ENCODE measurements at regions not wholly inside any gene's neighbourhood (a gene's known extent, or its start where the extent isn't known, plus 50 kb on each side); places are given as distances from the start of the nearest gene placed in this dataset.

DNA sequence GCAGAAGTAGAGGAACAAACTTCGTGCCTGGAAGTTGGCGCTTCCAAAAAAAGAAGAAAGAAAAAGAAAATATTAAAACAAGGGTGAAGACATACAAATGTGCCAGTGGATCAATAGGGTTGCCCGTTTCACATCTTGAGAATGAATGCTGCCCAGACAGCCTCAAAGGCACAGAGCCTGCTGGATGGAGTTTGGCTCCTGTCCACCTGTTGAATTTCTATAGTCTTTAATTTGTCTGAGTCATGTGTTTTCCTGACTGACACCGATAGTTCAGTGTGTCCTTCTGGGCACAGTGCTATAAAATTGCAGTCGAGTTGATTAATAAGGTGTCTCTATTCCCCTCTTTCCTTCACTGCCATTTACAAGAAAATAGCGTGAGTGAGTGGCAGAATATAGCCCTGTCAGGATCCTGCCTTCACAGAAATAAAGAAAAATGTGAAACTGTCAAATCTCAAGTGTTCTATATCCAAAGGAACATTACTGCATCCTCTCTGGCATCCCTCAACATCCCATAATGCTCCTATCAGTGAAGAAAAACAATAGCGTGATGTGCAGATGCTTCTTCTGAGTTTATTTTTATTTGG is 471.3 kb upstream of the AUTS2 start:
- no peak for DNase-seq

DNA sequence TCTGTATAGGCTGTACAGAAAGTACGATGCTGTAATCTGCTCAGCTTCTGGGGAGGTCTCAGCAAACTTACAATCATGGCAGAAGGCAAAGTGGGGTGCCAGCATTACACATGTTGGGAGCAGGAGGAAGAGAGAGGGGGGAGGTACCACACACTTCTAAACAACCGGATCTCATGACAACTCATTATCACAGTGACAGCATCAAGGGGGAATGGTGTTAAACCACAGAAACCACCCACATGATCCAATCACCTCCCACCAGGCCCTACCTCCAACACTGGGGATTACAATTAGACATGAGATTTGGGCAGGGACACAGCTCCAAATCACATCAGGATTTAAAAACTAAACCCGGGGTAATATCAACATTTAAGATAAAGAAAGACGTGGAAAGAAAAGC is 468.8 kb upstream of the AUTS2 start:
- DNase-seq = no peak

DNA sequence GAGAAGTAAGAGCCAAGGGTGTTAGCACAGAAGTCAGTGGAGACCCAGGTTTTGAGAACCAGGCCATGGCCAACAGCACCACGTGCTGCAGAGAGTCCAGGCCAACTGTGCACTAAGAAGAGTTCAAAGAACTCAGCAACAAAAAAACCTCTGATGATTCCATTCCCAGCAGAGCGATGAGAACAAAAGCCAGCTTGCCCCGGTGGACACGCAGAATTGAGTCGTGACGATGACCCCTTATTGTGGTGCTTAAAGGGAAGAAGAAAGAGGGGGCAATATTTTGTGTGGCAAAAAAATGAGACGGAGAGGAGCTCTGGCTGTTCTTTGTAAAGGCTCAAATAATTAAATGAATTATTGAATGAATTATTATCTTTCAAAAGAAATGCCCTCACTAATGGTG is 468.3 kb upstream of the AUTS2 start:
- no peak for DNase-seq

DNA sequence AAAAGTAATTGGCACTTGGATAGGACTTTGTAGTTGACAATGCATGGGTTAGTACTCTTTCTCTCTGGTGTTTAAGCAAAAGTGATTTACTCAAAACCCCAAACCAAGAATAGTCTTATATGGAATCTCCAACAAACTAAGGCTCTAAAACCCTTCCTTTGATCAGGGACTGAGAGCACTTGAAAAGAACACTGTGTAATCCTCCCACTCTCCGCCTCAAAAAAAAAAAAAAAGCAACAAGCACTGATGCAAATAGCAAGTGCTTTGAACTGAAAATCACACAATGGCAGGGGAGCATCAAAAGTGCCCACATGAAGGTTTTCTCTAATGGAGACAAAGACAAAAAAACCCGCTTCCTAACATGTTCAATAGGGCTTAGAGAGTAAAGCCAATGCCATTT is 467.9 kb upstream of the AUTS2 start:
- no peak for DNase-seq

DNA sequence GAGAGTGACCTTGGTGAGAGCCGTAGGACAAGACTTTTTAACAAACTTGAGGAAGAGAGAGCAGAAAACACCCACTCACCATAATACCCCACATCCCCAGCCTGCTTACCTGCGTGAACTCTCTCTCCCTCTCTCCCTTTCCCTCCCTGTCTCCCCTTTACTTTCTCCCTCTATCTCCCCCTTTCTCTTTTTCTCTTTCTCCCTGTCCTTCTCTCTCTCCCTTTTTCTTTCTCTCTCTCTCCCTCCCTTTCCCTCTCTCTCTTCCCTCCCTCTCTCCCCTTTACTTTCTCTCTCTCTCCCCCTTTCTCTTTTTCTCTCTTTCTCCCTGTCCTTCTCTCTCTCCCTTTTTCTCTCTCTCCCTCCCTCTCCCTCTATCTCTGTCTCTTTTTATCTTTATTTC is 464.0 kb upstream of the AUTS2 start:
- no peak for DNase-seq

DNA sequence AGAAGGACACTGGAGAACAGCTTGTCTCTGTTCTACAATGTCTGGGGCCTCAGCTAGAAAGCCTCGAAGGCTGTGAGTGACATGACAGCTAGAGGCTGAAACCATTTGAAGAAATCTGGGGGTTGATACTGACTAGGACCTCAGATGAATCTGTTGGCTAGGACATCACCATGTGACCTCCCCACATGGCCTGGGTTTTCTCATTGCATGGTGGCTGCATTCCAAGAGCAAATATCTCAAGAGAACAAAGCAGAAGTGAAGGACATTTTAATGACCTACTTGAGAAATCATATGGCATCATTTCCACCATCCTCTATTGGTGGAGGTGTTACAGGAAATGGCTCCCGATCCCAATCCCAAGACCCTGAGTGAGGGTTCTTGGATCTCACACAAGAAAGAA is 450.6 kb upstream of the AUTS2 start:
- no peak for DNase-seq

DNA sequence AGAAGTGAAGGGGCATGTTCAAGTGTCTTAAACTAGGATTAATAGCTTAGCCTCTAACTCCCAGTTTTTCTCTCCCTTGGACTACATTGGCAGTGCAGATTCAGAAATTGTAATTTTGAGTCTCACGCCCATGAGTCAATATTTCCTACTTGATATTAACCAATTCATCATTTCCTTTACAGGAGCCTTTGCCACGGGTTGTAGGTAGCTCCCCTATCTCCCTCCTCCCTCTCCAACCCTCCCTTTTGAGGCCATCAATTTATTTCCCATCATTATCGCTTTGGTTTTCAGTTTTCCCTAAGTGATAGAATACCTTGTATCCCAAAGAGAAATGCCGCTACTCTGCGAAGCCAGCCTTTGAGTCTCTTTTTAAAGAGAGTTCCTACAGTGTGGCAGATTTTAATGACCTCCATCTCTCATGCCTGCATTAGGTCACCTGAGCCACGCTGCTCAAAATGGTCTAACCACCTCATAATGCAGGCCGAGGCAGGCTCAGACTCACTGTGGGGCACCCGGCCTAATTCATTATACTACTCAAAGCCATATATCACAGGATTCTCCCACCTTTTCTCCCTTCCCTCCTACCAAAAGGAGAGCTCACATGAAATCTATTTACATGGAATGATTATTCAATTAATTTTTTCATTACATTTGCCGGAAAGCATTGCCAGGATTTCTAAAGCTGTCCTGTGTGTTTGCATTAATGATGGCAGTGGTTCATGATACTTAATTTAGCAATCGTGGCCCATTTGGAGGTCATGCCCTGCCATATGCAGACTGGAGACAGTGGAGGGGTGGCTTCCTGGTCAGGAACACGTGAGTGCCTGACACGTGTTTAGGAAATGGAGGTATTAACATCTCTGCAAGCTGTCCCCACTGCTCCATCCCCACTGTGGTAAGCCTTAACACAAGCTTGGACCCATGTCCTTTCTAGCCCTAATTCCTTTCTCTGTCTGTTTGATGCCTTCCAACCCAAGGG is 448.2 kb upstream of the AUTS2 start:
- no peak for DNase-seq

DNA sequence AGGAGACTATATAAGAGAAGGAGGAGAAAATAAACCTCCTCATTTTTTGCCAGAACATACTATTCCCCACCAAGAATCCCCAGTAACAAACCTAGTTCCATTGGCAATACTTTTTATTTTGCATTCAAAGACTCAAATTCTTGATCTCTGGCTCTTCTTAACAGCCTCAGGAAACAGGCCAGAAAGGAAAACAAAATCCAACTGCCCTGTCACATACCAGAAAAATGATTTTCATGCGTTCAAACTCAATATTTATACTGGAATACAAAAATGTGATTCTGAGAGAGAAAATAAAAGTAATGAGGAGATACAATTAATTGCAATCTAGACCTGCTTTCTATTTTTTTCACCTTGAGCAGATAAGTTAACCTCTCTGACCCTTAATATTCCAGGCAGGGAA is 435.9 kb upstream of the AUTS2 start:
- DNase-seq = no peak

DNA sequence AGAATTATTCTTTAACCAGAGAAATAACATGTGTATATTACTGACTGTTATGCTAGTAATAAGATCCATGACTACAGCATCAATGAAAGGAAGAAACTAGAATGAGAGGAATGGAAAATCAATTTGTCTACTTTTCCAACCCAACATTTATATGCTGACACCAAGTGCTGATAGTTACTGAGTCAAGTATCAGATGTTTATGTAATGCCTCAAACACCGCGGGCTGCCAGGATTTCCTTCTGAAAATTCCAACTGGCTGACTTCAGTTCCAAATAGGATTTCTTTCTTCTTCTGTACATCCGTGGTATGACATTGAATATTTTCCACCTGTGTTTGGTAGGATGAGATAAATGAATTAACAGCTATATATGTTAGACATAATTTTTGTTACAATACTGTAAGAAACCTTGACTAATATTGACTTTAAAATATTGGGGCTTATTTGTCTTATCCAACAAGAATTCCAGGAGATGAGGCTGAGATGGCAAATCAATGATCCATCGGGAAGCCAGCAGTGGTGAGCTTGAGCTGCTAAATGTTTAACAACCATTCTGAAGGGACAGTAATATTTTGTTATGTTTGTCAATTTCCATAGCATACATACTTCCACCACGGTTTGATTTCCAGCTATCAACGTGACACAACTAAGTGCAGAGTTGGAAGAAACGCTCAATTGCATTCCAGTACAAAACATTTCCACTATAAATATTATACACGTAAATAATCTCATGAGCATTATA is 435.2 kb upstream of the AUTS2 start:
- no peak for DNase-seq

DNA sequence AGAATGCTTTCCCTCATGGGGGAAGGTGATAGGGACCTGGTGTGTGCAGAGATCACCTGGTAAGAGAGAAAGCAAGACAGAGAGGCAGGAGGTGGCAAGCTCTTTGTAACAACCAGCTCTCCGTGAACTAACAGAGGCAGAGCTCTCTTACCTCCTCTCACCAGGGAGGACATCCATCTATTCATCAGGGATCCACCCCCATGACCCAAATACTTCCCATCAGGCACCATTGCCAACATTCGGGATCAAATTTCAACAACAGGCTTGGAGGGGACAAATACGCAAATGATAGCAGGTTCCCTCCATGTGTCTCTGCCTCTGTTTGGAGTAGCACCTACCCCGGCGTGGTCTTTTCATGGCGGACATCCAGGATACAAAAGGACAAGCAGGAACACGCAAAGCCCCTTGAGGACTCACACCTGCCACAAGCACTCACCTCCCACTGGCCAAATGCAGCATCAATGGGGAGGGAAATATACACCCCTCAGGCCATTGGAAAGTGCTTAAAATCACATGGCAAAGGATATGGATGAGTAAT is 431.2 kb upstream of the AUTS2 start:
- no peak for DNase-seq

DNA sequence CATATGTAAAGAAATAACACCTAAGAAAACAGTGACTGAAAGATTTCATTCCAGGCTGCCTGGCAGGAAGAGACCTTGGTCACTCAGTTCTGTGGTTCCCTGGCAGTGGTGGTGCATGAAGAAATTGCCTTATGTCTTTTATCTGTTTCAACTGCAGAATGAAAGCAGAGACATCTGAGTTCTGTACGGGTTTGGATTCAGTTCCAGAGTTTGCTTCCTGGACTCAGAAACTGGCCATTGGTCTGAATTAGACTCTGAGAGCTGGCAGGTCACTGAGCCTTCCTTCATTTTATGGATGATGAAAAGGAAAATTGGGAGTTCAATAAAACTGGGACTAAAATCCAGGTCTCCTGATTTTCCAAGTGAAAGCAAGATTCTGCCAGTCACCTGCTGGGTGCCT is 428.9 kb upstream of the AUTS2 start:
- DNase-seq = no peak

DNA sequence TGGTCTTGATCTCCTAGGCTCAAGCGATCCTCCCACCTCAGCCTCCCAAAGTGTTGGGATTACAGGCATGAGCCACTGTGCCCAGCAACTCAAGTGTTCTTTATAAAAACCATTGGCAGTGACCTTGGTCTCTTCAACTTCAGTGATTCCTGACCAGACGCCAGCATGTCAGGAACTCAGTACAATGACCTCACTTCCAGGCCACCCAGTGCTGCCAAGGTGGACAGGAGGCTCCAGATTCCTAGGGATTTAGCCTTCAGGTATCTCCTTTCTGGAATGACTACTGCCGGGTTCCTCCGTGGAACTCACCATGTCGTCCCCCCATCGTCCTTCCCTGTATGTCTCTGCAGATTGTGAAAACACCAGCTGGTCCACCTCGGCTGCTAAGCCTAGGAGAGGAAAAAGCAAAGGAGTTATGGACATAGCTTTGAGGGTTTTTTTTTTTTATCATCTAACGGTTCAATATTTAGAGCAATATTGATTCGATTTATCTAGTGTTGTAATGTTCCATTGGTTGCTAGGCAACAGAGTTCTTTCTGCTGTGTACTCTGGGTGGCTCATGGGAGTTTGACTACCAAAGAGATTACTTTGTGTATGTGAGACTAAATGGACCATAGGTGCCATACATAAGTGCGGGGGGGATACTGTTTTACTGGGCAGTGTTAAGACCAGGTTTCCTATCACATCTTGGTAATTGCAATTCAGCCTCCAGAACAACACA is 425.8 kb upstream of the AUTS2 start:
- peak; percentile 51 to 75 for DNase-seq

DNA sequence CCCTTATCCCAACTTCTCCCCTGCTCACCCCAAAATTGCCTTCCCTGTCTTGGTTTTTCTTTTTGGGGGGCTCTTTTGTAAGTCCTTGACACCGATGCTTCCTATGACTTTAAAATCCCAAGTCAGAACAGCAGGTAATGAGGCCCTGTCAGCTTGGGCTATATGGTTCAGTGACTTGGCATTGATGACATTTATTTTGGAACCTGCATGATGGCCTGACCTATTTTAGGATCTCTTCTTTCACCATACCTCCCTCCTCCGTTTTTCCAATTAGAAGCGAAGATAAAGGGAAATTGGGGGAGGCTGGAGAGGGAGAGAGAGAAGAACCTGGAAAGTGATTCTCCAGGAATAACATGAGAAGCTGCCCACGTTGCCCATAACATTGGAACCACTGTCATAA is 424.9 kb upstream of the AUTS2 start:
- DNase-seq = peak; percentile 35 to 59

DNA sequence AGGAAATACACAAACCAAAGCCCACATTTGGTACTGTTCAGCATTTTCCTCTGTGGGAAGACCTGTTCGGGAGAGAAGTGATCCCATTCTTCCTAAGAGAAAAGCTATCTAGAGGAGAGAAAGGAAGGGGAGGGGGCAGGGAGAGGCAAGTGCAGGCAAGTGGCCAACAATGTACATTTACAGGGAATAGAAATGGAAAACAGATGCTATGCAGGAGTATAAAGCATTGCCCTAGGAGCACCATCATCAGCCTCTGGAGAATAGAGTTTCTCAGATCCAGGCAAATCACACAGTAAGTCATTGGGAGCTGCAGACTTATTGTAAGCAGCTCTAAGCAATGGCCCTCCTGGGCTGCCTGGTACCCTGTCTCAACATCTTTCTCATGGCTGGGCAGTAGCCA is 424.4 kb upstream of the AUTS2 start:
- DNase-seq = no peak

DNA sequence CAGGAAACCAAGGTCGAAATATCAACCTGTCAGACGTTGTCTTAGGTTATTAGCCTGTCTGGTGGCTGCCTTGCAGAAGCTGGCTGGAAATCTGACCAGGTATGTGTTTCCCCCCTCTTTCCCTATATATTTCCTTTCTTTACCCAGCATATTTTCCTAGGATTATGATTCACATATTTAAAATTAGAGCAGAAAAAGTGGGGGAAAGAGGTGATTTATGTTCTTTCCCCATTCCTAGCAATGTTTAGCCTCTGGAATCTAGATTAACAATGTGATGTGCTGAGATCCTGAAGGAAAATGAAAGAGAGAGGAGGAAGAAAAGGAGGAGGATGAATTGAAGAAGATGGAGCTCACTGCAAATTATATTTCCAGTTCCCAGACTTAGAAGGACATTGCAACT is 421.4 kb upstream of the AUTS2 start:
- no peak for DNase-seq

DNA sequence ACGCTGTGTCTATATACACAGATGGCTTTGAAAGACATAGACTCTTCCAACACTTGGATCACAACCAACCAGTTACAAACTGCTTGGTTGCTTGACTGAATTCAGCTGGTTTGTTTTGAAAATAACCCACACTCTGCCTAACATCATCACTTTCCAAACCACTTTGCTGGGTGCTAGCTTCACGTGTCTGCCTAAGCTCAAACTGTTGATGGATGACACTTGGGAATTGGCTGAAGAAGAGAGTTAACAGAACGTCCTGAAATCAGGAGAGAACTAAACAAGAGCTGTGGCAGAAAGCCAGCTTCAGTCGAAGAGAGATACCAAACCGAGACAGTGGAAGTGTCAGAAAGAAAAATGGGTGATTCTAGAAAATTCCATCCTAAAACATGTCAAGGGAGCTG is 420.8 kb upstream of the AUTS2 start:
- DNase-seq = no peak

DNA sequence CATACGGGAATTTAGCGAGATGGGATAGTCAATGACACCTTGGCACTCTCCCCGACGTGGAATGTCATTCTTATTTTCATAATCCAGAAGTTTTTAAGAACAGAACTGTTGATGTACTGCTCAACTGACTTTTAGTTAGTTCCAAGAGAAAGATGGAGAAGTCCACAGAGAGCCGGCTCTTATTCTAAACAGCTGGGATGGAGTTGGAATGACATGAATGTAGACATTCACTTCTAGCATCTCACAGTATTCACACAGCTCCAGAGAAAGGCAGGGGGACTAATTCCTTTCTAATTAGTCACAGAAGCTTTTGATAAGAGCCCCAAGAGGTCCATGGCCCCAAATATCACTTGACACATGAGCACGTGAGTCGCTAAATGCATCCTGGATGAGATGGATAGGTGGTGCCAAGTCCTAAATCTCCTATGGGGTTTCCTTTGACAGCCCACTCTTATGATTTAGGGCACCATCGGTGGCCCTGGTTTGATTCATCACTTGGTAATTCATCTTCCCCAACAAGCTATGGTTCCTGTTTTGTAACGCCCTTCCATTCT is 420.3 kb upstream of the AUTS2 start:
- DNase-seq = no peak

DNA sequence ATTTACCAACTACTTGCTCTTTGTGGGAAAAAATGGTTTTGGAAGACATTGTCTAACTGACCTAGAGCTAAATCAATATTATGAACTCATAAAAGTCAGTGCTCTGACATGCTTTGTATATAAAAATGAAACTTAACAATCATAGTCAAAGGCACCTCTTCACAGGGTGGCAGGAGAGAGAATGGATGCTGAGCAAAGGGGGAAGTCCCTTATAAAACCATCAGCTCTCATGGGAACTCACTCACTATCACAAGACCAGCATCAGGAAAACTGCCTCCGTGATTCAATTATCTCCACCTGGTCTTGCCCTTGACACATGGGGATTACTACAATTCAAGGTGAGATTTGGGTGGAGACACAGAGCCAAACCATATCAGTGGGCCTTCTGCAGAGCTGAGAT is 417.6 kb upstream of the AUTS2 start:
- DNase-seq = no peak

DNA sequence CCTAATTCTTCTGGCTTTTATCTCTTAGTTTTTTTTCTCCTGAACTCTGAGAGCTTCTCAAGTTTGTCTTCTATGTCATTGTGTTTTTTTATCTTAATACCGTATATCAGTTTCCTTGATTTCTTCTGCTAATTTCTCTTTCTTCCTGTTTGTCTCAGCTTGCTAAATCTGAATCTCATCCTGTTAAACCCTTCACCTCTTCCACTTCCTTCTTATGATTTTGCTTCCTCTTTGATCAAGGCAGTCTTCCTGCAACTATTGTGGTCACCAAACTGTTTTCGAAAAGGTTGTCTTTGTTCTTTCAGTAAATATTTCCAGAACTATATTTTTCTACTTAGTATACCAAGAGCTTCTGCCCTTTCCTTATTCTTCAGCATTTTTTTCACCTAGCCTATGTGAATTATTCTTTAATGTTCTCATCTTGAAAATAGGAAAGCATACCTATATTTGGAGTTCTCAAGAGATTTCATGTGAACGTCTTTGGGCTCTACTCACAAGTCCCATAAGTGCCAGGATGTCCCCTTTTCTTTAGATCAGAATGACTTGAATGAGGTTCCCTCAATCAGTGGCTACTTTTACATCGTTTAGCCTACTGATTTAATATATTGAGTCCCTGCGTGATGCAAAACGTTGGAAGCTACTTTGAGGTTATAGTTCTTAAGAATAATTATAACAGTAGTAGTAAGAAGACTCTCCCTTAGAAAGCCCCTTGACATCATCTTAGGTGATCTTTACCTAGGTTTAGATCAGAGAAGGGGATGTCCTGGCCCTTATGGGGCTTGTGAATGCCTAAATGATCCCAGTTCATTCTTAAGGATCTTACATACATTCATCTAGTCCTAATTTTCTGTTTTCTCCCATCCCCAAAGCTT is 415.4 kb upstream of the AUTS2 start:
- no peak for DNase-seq

DNA sequence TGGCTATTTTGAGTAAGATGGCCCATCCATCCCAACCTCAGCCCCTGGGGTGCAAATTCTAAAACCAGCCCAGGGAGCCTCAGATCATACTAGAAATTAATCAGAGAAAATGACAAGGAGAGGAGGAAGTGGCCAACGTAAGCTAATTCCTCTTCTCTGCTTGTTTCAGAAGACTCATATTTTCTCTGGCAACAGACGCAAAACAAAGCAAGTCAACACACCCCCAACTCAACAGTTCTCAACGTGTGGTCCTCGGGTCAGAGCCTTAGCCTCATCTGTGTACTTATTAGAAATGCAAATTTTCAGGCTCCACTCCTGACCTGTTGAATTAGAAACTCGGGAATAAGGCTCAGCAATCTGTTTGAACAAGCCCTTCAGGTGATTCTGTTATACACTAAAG is 413.9 kb upstream of the AUTS2 start:
- no peak for DNase-seq

DNA sequence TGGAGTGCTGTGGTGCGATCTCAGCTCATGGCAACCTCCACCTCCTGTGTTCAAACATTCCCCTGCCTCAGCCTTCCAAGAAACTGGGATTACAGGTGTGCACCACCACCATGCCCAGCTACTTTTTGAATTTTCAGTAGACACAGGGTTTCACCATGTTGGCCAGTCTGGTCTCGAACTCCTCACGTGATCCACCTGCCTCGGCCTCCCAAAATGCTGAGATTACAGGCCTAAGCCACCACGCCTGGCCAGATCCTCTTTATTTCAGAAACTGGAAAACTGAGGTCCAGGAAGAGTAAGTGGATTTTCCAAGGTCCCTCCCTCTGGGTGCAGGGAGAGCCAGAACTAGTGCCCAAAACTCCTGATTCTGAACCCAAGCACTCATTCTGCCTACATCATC is 413.1 kb upstream of the AUTS2 start:
- no peak for DNase-seq

DNA sequence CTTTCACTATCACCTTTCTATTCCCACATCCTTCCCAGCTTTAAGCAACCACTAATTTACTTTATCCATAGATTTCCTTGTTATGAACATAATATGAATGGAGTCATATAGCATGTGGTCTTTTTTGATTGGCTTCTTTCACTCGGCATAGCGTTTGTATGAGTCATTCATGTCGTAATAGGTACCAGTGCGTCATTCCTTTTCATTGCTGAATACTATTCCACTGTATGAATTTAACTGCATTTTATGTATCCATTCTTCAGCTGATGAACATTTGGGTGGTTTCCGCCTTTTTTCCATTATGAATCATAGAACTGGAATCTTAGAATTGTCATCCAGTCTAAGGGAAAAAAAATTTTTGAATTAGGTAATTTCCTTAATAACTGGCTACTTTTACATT is 411.3 kb upstream of the AUTS2 start:
- DNase-seq = no peak
